ENCODE measurements at regions not wholly inside any gene's neighbourhood (a gene's known extent, or its start where the extent isn't known, plus 50 kb on each side); places are given as distances from the start of the nearest gene placed in this dataset.
"Not testable (repeated sequence)": the region's sequence is repeated elsewhere in the genome, so short reads cannot be mapped to it uniquely, and the experiment has no call there.

- no peaks in the 10 kb centered on the region for H3K79me2 ChIP-seq (ENCODE audit: low read length)
- H3K4me2 ChIP-seq (ENCODE audit: low read depth, low read length, poor library complexity, severe bottlenecking): peak overlapping the region; percentile 66
- no peaks in the 10 kb centered on the region for H3K9me3 ChIP-seq (ENCODE audit: low read length)
- H4K20me1 ChIP-seq (ENCODE audit: insufficient read depth, low read depth, low read length): no peaks in the 10 kb centered on the region
- no peaks in the 10 kb centered on the region for H3K27me3 ChIP-seq (ENCODE audit: low read length)
- H3K9me2 ChIP-seq (replicated peaks; ENCODE audit: insufficient read depth, low read length): no peaks in the 10 kb centered on the region
- H3K36me3 ChIP-seq (ENCODE audit: insufficient read depth, low read length): no peaks in the 10 kb centered on the region
- DNase-seq: no peak
- H3K4me1 ChIP-seq (ENCODE audit: low read length): peaks cover 19% of the 10 kb centered on the region
- H3K9ac ChIP-seq (ENCODE audit: low read length): no peak overlapping the region
- no peak overlapping the region for H3K27ac ChIP-seq (ENCODE audit: low read length)
- no peak overlapping the region for H3K4me3 ChIP-seq (ENCODE audit: low read length)
- H2AFZ ChIP-seq (ENCODE audit: low read length): no peak overlapping the region
These were observed 157.1 kb upstream of the PZP start for GRCh38 chr12:9365296-9365695.

- DNase-seq: peak; percentile 82
- no peak overlapping the region; the same call in 1 of the 2 replicates for H3K9ac ChIP-seq (ENCODE audit: low read length)
- H3K27me3 ChIP-seq (ENCODE audit: low read length): no peaks in the 10 kb centered on the region
- H3K79me2 ChIP-seq (ENCODE audit: low read length): no peaks in the 10 kb centered on the region
- peak overlapping the region; percentile 0; the same call in 1 of the 2 replicates for H2AFZ ChIP-seq (ENCODE audit: low read length)
- peaks cover 19% of the 10 kb centered on the region for H3K4me1 ChIP-seq (ENCODE audit: low read length)
- no peak overlapping the region for H3K27ac ChIP-seq (ENCODE audit: low read length)
- H3K36me3 ChIP-seq (ENCODE audit: insufficient read depth, low read length): no peaks in the 10 kb centered on the region
- peak overlapping the region; percentile 10; the same call in 1 of the 2 replicates for H3K4me3 ChIP-seq (ENCODE audit: low read length)
- H3K4me2 ChIP-seq (ENCODE audit: low read depth, low read length, poor library complexity, severe bottlenecking): peak overlapping the region; percentile 66
- no peaks in the 10 kb centered on the region for H3K9me3 ChIP-seq (ENCODE audit: low read length)
- no peaks in the 10 kb centered on the region for H4K20me1 ChIP-seq (ENCODE audit: insufficient read depth, low read depth, low read length)
- no peaks in the 10 kb centered on the region for H3K9me2 ChIP-seq (replicated peaks; ENCODE audit: insufficient read depth, low read length)
These were observed 156.3 kb upstream of the PZP start for GRCh38 chr12:9364224-9365176.

- Histone ChIP-seq H3K4me2 (ENCODE audit: low read depth, low read length, poor library complexity, severe bottlenecking) (no peak overlapping the region), H4K20me1 (ENCODE audit: insufficient read depth, low read depth, low read length) (no peaks in the 10 kb centered on the region), H2AFZ (ENCODE audit: low read length) (no peak overlapping the region), H3K9ac (ENCODE audit: low read length) (no peak overlapping the region), H3K27me3 (ENCODE audit: low read length) (no peaks in the 10 kb centered on the region), H3K79me2 (ENCODE audit: low read length) (no peaks in the 10 kb centered on the region), H3K9me3 (ENCODE audit: low read length) (no peaks in the 10 kb centered on the region), H3K36me3 (ENCODE audit: insufficient read depth, low read length) (no peaks in the 10 kb centered on the region), H3K9me2 (replicated peaks; ENCODE audit: insufficient read depth, low read length) (no peaks in the 10 kb centered on the region), H3K27ac (ENCODE audit: low read length) (no peak overlapping the region), H3K4me3 (ENCODE audit: low read length) (no peak overlapping the region), H3K4me1 (ENCODE audit: low read length) (peaks cover 19% of the 10 kb centered on the region)
- no peak for DNase-seq
These were observed 154.9 kb upstream of the PZP start for GRCh38 chr12:9363145-9363544.

- H3K4me2 ChIP-seq (ENCODE audit: low read depth, low read length, poor library complexity, severe bottlenecking): no peak overlapping the region
- H4K20me1 ChIP-seq (ENCODE audit: insufficient read depth, low read depth, low read length): no peaks in the 10 kb centered on the region
- no peaks in the 10 kb centered on the region for H3K27me3 ChIP-seq (ENCODE audit: low read length)
- H3K9me2 ChIP-seq (replicated peaks; ENCODE audit: insufficient read depth, low read length): no peaks in the 10 kb centered on the region
- H3K27ac ChIP-seq (ENCODE audit: low read length): no peak overlapping the region
- H3K9me3 ChIP-seq (ENCODE audit: low read length): no peaks in the 10 kb centered on the region
- no peak overlapping the region for H2AFZ ChIP-seq (ENCODE audit: low read length)
- no peak overlapping the region for H3K4me3 ChIP-seq (ENCODE audit: low read length)
- no peak for DNase-seq
- no peaks in the 10 kb centered on the region for H3K79me2 ChIP-seq (ENCODE audit: low read length)
- H3K4me1 ChIP-seq (ENCODE audit: low read length): peaks cover 19% of the 10 kb centered on the region
- no peak overlapping the region for H3K9ac ChIP-seq (ENCODE audit: low read length)
- H3K36me3 ChIP-seq (ENCODE audit: insufficient read depth, low read length): no peaks in the 10 kb centered on the region
These were observed 153.7 kb upstream of the PZP start for GRCh38 chr12:9361879-9362326.

GRCh38 chr12:9354009-9354754, 146.0 kb upstream of the PZP start:
- H3K4me3 ChIP-seq (ENCODE audit: low read length); DNase-seq; H3K9me3 ChIP-seq (ENCODE audit: low read length); H3K4me2 ChIP-seq (ENCODE audit: low read depth, low read length, poor library complexity, severe bottlenecking); H2AFZ ChIP-seq (ENCODE audit: low read length); H3K4me1 ChIP-seq (ENCODE audit: low read length); H3K9ac ChIP-seq (ENCODE audit: low read length); H4K20me1 ChIP-seq (ENCODE audit: insufficient read depth, low read depth, low read length); H3K27me3 ChIP-seq (ENCODE audit: low read length); H3K79me2 ChIP-seq (ENCODE audit: low read length); H3K36me3 ChIP-seq (ENCODE audit: insufficient read depth, low read length); H3K27ac ChIP-seq (ENCODE audit: low read length); H3K9me2 ChIP-seq (replicated peaks; ENCODE audit: insufficient read depth, low read length): not testable (repeated sequence)

GRCh38 chr12:9351136-9351535, 142.9 kb upstream of the PZP start:
- Histone ChIP-seq H3K4me1 (ENCODE audit: low read length) (no peaks in the 10 kb centered on the region), H3K27me3 (ENCODE audit: low read length) (no peaks in the 10 kb centered on the region), H4K20me1 (ENCODE audit: insufficient read depth, low read depth, low read length) (no peaks in the 10 kb centered on the region), H2AFZ (ENCODE audit: low read length) (no peak overlapping the region), H3K4me3 (ENCODE audit: low read length) (no peak overlapping the region), H3K79me2 (ENCODE audit: low read length) (no peaks in the 10 kb centered on the region), H3K9ac (ENCODE audit: low read length) (no peak overlapping the region), H3K27ac (ENCODE audit: low read length) (no peak overlapping the region), H3K9me3 (ENCODE audit: low read length) (peaks cover 9% of the 10 kb centered on the region; the same call in 1 of the 2 replicates), H3K4me2 (ENCODE audit: low read depth, low read length, poor library complexity, severe bottlenecking) (no peak overlapping the region), H3K9me2 (replicated peaks; ENCODE audit: insufficient read depth, low read length) (no peaks in the 10 kb centered on the region), H3K36me3 (ENCODE audit: insufficient read depth, low read length) (peaks cover 9% of the 10 kb centered on the region; the same call in 1 of the 2 replicates)
- no peak for DNase-seq

GRCh38 chr12:9349888-9350885, 142.0 kb upstream of the PZP start:
- H3K36me3 ChIP-seq (ENCODE audit: insufficient read depth, low read length): peaks cover 9% of the 10 kb centered on the region; the same call in 1 of the 2 replicates
- H3K4me3 ChIP-seq (ENCODE audit: low read length): no peak overlapping the region
- H3K9me2 ChIP-seq (replicated peaks; ENCODE audit: insufficient read depth, low read length): no peaks in the 10 kb centered on the region
- H3K27me3 ChIP-seq (ENCODE audit: low read length): no peaks in the 10 kb centered on the region
- H3K9me3 ChIP-seq (ENCODE audit: low read length): peaks cover 9% of the 10 kb centered on the region; the same call in 1 of the 2 replicates
- H3K4me1 ChIP-seq (ENCODE audit: low read length): no peaks in the 10 kb centered on the region
- no peak overlapping the region for H3K4me2 ChIP-seq (ENCODE audit: low read depth, low read length, poor library complexity, severe bottlenecking)
- H3K27ac ChIP-seq (ENCODE audit: low read length): no peak overlapping the region
- H2AFZ ChIP-seq (ENCODE audit: low read length): no peak overlapping the region
- no peaks in the 10 kb centered on the region for H3K79me2 ChIP-seq (ENCODE audit: low read length)
- DNase-seq: no peak
- no peak overlapping the region for H3K9ac ChIP-seq (ENCODE audit: low read length)
- no peaks in the 10 kb centered on the region for H4K20me1 ChIP-seq (ENCODE audit: insufficient read depth, low read depth, low read length)

All from Karpas-422 (cell line).